MM.1S (cell line): ENCODE measurements at regions not wholly inside any gene's neighbourhood (a gene's known extent, or its start where the extent isn't known, plus 50 kb on each side); places are given as distances from the start of the nearest gene placed in this dataset.

Experiments
- CTCF ChIP-seq: fragments of 300-600 bp; sonication (generic); IDR thresholded peaks from 2 replicates; pipeline ENCODE4 v1.5.1; 2016; ENCODE audit warnings: antibody characterized with exemption, low read length, mixed read lengths
- EZH2 ChIP-seq: fragments of 300-600 bp; sonication (generic); optimal IDR thresholded peaks from 2 replicates; pipeline ENCODE3; 2017; ENCODE audit warnings: low read depth, mild to moderate bottlenecking, antibody characterized with exemption, low read length, mixed read lengths
- EZH2phosphoT487 ChIP-seq: fragments of 300-600 bp; sonication (generic); IDR thresholded peaks from 2 replicates; pipeline ENCODE4 v1.6.1; 2018; ENCODE audit warnings: antibody characterized with exemption, low read length

- no peak for TF ChIP-seq EZH2
- TF ChIP-seq CTCF = no peak
- TF ChIP-seq EZH2phosphoT487 = no peak
These were observed 340.1 kb downstream of the SLC4A3 start for GRCh38 chr2:219967247-219968245.
